22Rv1 (cell line): ENCODE measurements at regions not wholly inside any gene's neighbourhood (a gene's known extent, or its start where the extent isn't known, plus 50 kb on each side); places are given as distances from the start of the nearest gene placed in this dataset.
"Not testable (repeated sequence)": the region's sequence is repeated elsewhere in the genome, so short reads cannot be mapped to it uniquely, and the experiment has no call there.

Experiments used
- H3K27ac ChIP-seq: fragments of 450-650 bp; 2 replicates; pipeline ENCODE4 v1.5.1; 2017
- ZFX ChIP-seq: fragments of 450-650 bp; IDR thresholded peaks from 2 replicates; pipeline ENCODE4 v1.6.1; 2017; ENCODE audit warnings: antibody characterized with exemption, borderline replicate concordance
- TF ChIP-seq, protein P1 (sequence below): fragments of 450-650 bp; IDR thresholded peaks from 2 replicates; pipeline ENCODE4 v1.5.1; 2017; ENCODE audit warnings: mild to moderate bottlenecking

- no peak overlapping the region for H3K27ac ChIP-seq
- TF ChIP-seq ZFX, result no peak
- TF ChIP-seq, protein P1, sequence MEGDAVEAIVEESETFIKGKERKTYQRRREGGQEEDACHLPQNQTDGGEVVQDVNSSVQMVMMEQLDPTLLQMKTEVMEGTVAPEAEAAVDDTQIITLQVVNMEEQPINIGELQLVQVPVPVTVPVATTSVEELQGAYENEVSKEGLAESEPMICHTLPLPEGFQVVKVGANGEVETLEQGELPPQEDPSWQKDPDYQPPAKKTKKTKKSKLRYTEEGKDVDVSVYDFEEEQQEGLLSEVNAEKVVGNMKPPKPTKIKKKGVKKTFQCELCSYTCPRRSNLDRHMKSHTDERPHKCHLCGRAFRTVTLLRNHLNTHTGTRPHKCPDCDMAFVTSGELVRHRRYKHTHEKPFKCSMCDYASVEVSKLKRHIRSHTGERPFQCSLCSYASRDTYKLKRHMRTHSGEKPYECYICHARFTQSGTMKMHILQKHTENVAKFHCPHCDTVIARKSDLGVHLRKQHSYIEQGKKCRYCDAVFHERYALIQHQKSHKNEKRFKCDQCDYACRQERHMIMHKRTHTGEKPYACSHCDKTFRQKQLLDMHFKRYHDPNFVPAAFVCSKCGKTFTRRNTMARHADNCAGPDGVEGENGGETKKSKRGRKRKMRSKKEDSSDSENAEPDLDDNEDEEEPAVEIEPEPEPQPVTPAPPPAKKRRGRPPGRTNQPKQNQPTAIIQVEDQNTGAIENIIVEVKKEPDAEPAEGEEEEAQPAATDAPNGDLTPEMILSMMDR, result no peak
These were observed 364.1 kb upstream of the RORB start for GRCh38 chr9:74132986-74133385.

DNA sequence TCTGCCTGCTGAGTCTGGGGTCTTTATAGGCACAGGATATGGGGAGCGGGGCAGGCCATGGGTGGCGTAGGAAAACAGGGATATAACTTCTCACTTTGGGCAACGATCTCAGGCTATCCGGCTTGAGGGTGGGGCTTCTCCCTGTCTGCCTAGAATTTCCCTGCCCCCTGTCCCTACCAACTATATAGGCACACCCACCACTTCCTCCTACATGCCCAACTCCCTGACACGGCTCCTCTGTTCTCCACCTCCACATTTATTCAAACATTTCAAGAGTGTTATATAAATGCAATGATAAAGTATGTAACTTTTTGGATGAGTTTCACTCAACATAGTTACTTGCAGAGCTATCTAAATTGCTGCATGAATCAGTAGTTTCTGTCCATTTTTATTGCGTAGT is 363.2 kb upstream of the RORB start:
- TF ChIP-seq, protein P1, result no peak
- no peak for TF ChIP-seq ZFX
- no peak overlapping the region for H3K27ac ChIP-seq

DNA sequence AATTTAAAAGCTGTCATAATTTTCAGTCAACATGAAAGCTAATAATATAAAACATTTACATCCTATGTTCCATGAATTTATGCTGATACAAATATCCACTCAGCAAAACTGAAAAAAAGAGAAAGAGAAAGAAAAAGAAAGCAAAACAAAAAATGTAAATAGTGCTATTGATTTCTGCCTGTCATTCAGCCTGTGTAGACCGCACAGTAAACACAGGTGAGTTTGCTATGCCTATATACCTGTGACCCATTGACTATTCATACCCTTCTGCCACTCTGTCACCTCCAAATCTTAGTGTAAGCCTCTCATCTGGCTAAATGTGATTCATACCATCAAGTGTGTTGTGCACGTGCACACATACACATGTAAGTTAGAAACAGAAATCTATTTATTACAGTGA is 359.0 kb upstream of the RORB start:
- no peak overlapping the region for H3K27ac ChIP-seq
- TF ChIP-seq ZFX, result no peak
- TF ChIP-seq, protein P1, result no peak

DNA sequence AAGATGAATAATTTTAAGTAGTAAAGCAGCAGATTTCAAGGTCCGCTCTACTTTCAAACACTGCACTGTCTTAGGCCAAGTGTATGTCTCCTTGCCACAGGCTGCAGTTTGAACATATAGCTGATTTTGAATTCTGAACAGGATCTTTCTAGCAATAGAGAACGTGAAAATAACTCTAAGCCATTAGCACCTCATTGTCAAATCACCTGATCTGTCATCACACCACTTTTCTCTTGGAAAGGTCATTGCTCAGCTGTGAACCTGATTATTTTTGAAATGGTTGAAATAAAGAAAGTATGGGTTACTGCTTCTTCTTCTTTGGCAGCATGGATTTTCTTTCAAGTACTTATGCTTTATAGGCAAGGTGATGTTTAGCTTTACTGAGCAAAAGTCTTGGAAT is 357.0 kb upstream of the RORB start:
- no peak overlapping the region for H3K27ac ChIP-seq
- no peak for TF ChIP-seq ZFX
- TF ChIP-seq, protein P1, result no peak

GRCh38 chr9:74147906-74148305 is 349.2 kb upstream of the RORB start:
- TF ChIP-seq ZFX, result no peak
- TF ChIP-seq, protein P1, result no peak
- H3K27ac ChIP-seq, result no peak overlapping the region

GRCh38 chr9:74172874-74173273 is 324.3 kb upstream of the RORB start:
- no peak overlapping the region for H3K27ac ChIP-seq
- TF ChIP-seq, protein P1, result no peak
- no peak for TF ChIP-seq ZFX

DNA sequence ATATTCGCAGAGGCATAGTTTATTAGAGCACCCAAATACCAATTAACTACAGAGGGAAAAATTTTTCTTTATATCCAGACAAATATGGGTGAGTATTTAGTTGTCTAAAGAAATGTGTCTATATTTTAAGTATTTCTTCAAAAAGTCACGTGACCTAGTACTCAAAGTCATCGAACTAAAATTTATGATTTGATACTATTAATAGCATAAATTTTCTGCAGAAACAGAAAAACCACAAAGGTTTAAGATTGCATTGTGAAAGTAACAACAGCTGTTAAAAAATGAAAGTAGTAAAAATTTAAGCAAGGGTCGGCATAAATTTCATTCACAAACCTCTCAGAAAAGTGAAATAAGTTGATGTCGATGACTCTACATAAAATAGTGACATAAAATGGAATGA is 323.9 kb upstream of the RORB start:
- TF ChIP-seq ZFX, result no peak
- TF ChIP-seq, protein P1, result no peak
- no peak overlapping the region for H3K27ac ChIP-seq

GRCh38 chr9:74197771-74198170 is 299.4 kb upstream of the RORB start:
- H3K27ac ChIP-seq, result not testable (repeated sequence)
